NT2/D1 (cell line): ENCODE measurements at regions not wholly inside any gene's neighbourhood (a gene's known extent, or its start where the extent isn't known, plus 50 kb on each side); places are given as distances from the start of the nearest gene placed in this dataset.

Experiments
- SUZ12 ChIP-seq: IDR thresholded peaks from 2 replicates; pipeline ENCODE4 v1.6.1; 2011; ENCODE audit not compliant: insufficient read length, insufficient read depth; ENCODE audit errors: extremely low read depth
- YY1 ChIP-seq: IDR thresholded peaks from 2 replicates; pipeline ENCODE4 v1.6.1; 2011; ENCODE audit not compliant: insufficient read length, insufficient read depth

DNA sequence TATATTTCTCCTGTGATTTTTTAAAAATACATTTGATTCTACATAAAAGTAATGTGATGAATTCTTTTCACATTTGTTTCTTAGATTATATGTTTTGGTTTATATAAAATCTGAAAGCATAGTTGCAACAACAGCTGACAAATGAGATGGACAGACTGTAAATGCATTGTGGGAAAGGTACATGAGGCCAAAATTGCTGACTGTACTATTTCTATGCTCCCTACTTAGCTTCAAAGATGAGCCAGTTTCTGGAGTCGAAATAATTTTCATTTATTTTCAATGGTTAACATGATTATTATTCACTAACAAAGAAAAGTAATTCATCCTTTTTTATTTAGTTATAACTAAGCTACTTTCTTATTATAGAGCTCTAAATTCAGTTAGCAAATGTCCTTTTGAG lies 441.3 kb upstream of the CCNG1 start:
- no peak for TF ChIP-seq YY1
- no peak for TF ChIP-seq SUZ12
